ENCODE measurements at regions not wholly inside any gene's neighbourhood (a gene's known extent, or its start where the extent isn't known, plus 50 kb on each side); places are given as distances from the start of the nearest gene placed in this dataset.

- in situ Hi-C loops (cut with HindIII; ENCODE audit: low sequenced_read_pairs), result no loop called here
Observed at GRCh38 chr4:96295143-96295741, 455.3 kb downstream of the PDHA2 start.

- in situ Hi-C loops (cut with HindIII; ENCODE audit: low sequenced_read_pairs), result no loop called here
Observed at GRCh38 chr4:96301715-96302114, 461.8 kb downstream of the PDHA2 start.

GRCh38 chr4:96305030-96305429, 465.1 kb downstream of the PDHA2 start:
- in situ Hi-C loops (cut with HindIII; ENCODE audit: low sequenced_read_pairs), result no loop called here

GRCh38 chr4:96312046-96312685, 472.3 kb downstream of the PDHA2 start:
- in situ Hi-C loops (cut with HindIII; ENCODE audit: low sequenced_read_pairs), result no loop called here

- in situ Hi-C loops (cut with HindIII; ENCODE audit: low sequenced_read_pairs), result no loop called here
Observed at GRCh38 chr4:96315815-96316214, 475.9 kb downstream of the PDHA2 start.

- in situ Hi-C loops (cut with HindIII; ENCODE audit: low sequenced_read_pairs), result no loop called here
Observed at GRCh38 chr4:96316776-96317175, 476.9 kb downstream of the PDHA2 start.

- in situ Hi-C loops (cut with HindIII; ENCODE audit: low sequenced_read_pairs), result no loop called here
Observed at GRCh38 chr4:96317891-96318290, 478.0 kb downstream of the PDHA2 start.

- in situ Hi-C loops (cut with HindIII; ENCODE audit: low sequenced_read_pairs), result no loop called here
Observed at GRCh38 chr4:96326846-96327245, 487.0 kb downstream of the PDHA2 start.

GRCh38 chr4:96342196-96342595, 502.3 kb downstream of the PDHA2 start:
- in situ Hi-C loops (cut with HindIII; ENCODE audit: low sequenced_read_pairs), result no loop called here

GRCh38 chr4:96342790-96343455, 503.0 kb downstream of the PDHA2 start:
- in situ Hi-C loops (cut with HindIII; ENCODE audit: low sequenced_read_pairs), result no loop called here

GRCh38 chr4:96343836-96344235, 503.9 kb downstream of the PDHA2 start:
- in situ Hi-C loops (cut with HindIII; ENCODE audit: low sequenced_read_pairs), result no loop called here

- in situ Hi-C loops (cut with HindIII; ENCODE audit: low sequenced_read_pairs), result no loop called here
Observed at GRCh38 chr4:96347582-96347981, 507.7 kb downstream of the PDHA2 start.

GRCh38 chr4:96352051-96352517, 512.2 kb downstream of the PDHA2 start:
- in situ Hi-C loops (cut with HindIII; ENCODE audit: low sequenced_read_pairs), result no loop called here

GRCh38 chr4:96354036-96354712, 514.3 kb downstream of the PDHA2 start:
- in situ Hi-C loops (cut with HindIII; ENCODE audit: low sequenced_read_pairs), result no loop called here

GRCh38 chr4:96355414-96355813, 515.5 kb downstream of the PDHA2 start:
- in situ Hi-C loops (cut with HindIII; ENCODE audit: low sequenced_read_pairs), result no loop called here

- in situ Hi-C loops (cut with HindIII; ENCODE audit: low sequenced_read_pairs), result no loop called here
Observed at GRCh38 chr4:96356591-96357370, 516.9 kb downstream of the PDHA2 start.

GRCh38 chr4:96366632-96367031, 526.7 kb downstream of the PDHA2 start:
- in situ Hi-C loops (cut with HindIII; ENCODE audit: low sequenced_read_pairs), result no loop called here

GRCh38 chr4:96375367-96375766, 535.5 kb downstream of the PDHA2 start:
- in situ Hi-C loops (cut with HindIII; ENCODE audit: low sequenced_read_pairs), result no loop called here

- in situ Hi-C loops (cut with HindIII; ENCODE audit: low sequenced_read_pairs), result no loop called here
Observed at GRCh38 chr4:96379524-96379923, 539.6 kb downstream of the PDHA2 start.

- in situ Hi-C loops (cut with HindIII; ENCODE audit: low sequenced_read_pairs), result no loop called here
Observed at GRCh38 chr4:96380106-96380505, 540.2 kb downstream of the PDHA2 start.

- in situ Hi-C loops (cut with HindIII; ENCODE audit: low sequenced_read_pairs), result no loop called here
Observed at GRCh38 chr4:96383349-96383748, 543.5 kb downstream of the PDHA2 start.
